OCI-LY7 (cell line): ENCODE measurements at regions not wholly inside any gene's neighbourhood (a gene's known extent, or its start where the extent isn't known, plus 50 kb on each side); places are given as distances from the start of the nearest gene placed in this dataset.

Experiments
- CTCF ChIP-seq: fragments of 200-600 bp; sonication (generic); conservative IDR thresholded peaks from 2 replicates; pipeline ENCODE4 v1.5.1; 2014; ENCODE audit warnings: mild to moderate bottlenecking, antibody characterized with exemption, low read length, moderate library complexity, mixed read lengths
- EZH2phosphoT487 ChIP-seq: fragments of 200-600 bp; sonication (generic); IDR thresholded peaks from 2 replicates; pipeline ENCODE4 v1.6.1; 2018; ENCODE audit warnings: low read depth, borderline replicate concordance, mild to moderate bottlenecking, mixed run types, antibody characterized with exemption, low read length, moderate library complexity, mixed read lengths

- TF ChIP-seq CTCF = no peak
- no peak for TF ChIP-seq EZH2phosphoT487
These were observed 851.4 kb upstream of the CITED2 start for GRCh38 chr6:140225701-140226436.
